ENCODE measurements at regions not wholly inside any gene's neighbourhood (a gene's known extent, or its start where the extent isn't known, plus 50 kb on each side); places are given as distances from the start of the nearest gene placed in this dataset.
"Not testable (repeated sequence)": the region's sequence is repeated elsewhere in the genome, so short reads cannot be mapped to it uniquely, and the experiment has no call there.

- no peak for DNase-seq (ENCODE audit: low spot score)
Measured at GRCh38 chr9:29220596-29221251, 1647.4 kb upstream of the C9orf72 start.

GRCh38 chr9:29228558-29228957, 1655.3 kb upstream of the C9orf72 start:
- no peak for DNase-seq (ENCODE audit: low spot score)

GRCh38 chr9:29230931-29231330, 1657.7 kb upstream of the C9orf72 start:
- no peak for DNase-seq (ENCODE audit: low spot score)

GRCh38 chr9:29233193-29233592, 1659.9 kb upstream of the C9orf72 start:
- DNase-seq (ENCODE audit: low spot score): no peak

GRCh38 chr9:29241320-29241719, 1668.0 kb upstream of the C9orf72 start:
- no peak for DNase-seq (ENCODE audit: low spot score)

- no peak for DNase-seq (ENCODE audit: low spot score)
Measured at GRCh38 chr9:29245351-29245750, 1672.1 kb upstream of the C9orf72 start.

- DNase-seq (ENCODE audit: low spot score): not testable (repeated sequence)
Measured at GRCh38 chr9:29270400-29270799, 1697.1 kb upstream of the C9orf72 start.

- no peak for DNase-seq (ENCODE audit: low spot score)
Measured at GRCh38 chr9:29282121-29282520, 1708.8 kb upstream of the C9orf72 start.

- no peak for DNase-seq (ENCODE audit: low spot score)
Measured at GRCh38 chr9:29285818-29286217, 1712.5 kb upstream of the C9orf72 start.

GRCh38 chr9:29289365-29289764, 1716.1 kb upstream of the C9orf72 start:
- no peak for DNase-seq (ENCODE audit: low spot score)

- DNase-seq (ENCODE audit: low spot score): no peak
Measured at GRCh38 chr9:29290516-29290915, 1717.2 kb upstream of the C9orf72 start.

GRCh38 chr9:29297592-29297991, 1724.3 kb upstream of the C9orf72 start:
- no peak for DNase-seq (ENCODE audit: low spot score)

GRCh38 chr9:29311221-29311620, 1737.9 kb upstream of the C9orf72 start:
- no peak for DNase-seq (ENCODE audit: low spot score)

GRCh38 chr9:29312327-29312726, 1739.0 kb upstream of the C9orf72 start:
- DNase-seq (ENCODE audit: low spot score): no peak

GRCh38 chr9:29319736-29320513, 1746.6 kb upstream of the C9orf72 start:
- DNase-seq (ENCODE audit: low spot score): no peak

GRCh38 chr9:29322240-29322639, 1749.0 kb upstream of the C9orf72 start:
- no peak for DNase-seq (ENCODE audit: low spot score)

GRCh38 chr9:29325894-29326293, 1752.6 kb upstream of the C9orf72 start:
- no peak for DNase-seq (ENCODE audit: low spot score)

- no peak for DNase-seq (ENCODE audit: low spot score)
Measured at GRCh38 chr9:29332789-29333188, 1759.5 kb upstream of the C9orf72 start.

- DNase-seq (ENCODE audit: low spot score): no peak
Measured at GRCh38 chr9:29336281-29336680, 1763.0 kb upstream of the C9orf72 start.

- no peak for DNase-seq (ENCODE audit: low spot score)
Measured at GRCh38 chr9:29339387-29339786, 1766.1 kb upstream of the C9orf72 start.

- no peak for DNase-seq (ENCODE audit: low spot score)
Measured at GRCh38 chr9:29348999-29349398, 1775.7 kb upstream of the C9orf72 start.

GRCh38 chr9:29389421-29389820, 1816.1 kb upstream of the C9orf72 start:
- DNase-seq (ENCODE audit: low spot score): no peak

- DNase-seq (ENCODE audit: low spot score): no peak
Measured at GRCh38 chr9:29390859-29391258, 1817.6 kb upstream of the C9orf72 start.

- DNase-seq (ENCODE audit: low spot score): no peak
Measured at GRCh38 chr9:29393064-29393463, 1819.8 kb upstream of the C9orf72 start.
